ENCODE measurements at regions not wholly inside any gene's neighbourhood (a gene's known extent, or its start where the extent isn't known, plus 50 kb on each side); places are given as distances from the start of the nearest gene placed in this dataset.
"Not testable (repeated sequence)": the region's sequence is repeated elsewhere in the genome, so short reads cannot be mapped to it uniquely, and the experiment has no call there.

DNA sequence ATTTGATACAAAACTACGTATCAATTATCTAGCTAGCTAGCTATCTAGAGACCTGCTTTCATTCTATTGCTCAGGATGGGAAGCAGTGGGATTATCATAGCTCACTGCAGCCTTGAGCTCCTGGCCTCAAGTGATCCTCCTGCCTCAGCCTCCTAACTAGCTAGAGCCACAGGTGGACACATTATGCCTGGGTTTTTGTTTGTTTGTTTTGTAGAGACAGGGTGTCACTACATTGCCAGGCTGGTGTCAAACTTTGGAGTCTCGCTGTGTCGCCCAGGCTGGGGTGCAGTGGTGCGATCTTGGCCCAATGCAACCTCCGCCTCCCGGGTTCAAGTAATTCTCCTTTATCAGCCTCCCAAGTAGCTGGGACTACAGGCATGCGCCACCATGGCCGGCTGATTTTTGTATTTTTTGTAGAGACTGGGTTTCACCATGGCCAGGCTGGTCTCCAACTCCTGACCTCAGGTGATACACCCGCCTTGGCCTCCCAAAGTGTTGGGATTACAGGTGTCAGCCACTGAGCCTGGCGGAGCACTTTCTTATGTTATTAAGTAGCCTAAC lies 122.5 kb upstream of the FBXO28 start:
- in situ Hi-C loops (cut with MboI; ENCODE audit: low pct_unique_long_range_greater_than_20kb, low sequenced_read_pairs, unreplicated experiment); DNase-seq (ENCODE audit: low spot score): not testable (repeated sequence)

- in situ Hi-C loops (cut with MboI; ENCODE audit: low pct_unique_long_range_greater_than_20kb, low sequenced_read_pairs, unreplicated experiment); DNase-seq (ENCODE audit: low spot score): not testable (repeated sequence)
Measured at GRCh38 chr1:223961985-223962384, 116.2 kb upstream of the TP53BP2 start.

DNA sequence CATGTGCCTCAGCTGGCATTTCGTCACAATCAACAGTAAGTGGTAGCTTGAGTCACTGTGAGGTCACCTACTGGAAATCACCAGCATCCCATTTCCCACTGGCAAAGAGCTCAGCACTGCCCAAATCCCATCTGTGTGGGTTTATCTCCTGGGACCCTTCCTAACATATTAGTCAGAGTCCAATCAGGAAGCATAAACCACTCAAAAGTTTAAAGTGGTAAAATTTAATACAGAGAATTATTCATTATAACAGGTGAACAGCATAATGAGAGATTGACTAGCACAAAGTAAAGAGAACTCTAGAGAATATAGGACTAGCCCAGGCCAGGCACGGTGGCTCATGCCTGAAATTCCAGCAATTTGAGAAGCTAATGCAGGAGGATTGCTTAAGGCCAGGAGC lies 107.1 kb upstream of the TP53BP2 start:
- in situ Hi-C loops (cut with MboI; ENCODE audit: low pct_unique_long_range_greater_than_20kb, low sequenced_read_pairs, unreplicated experiment); DNase-seq (ENCODE audit: low spot score): not testable (repeated sequence)

GRCh38 chr1:223951551-223951950 lies 105.8 kb upstream of the TP53BP2 start:
- in situ Hi-C loops (cut with MboI; ENCODE audit: low pct_unique_long_range_greater_than_20kb, low sequenced_read_pairs, unreplicated experiment); DNase-seq (ENCODE audit: low spot score): not testable (repeated sequence)

GRCh38 chr1:223949944-223950343 lies 104.2 kb upstream of the TP53BP2 start:
- in situ Hi-C loops (cut with MboI; ENCODE audit: low pct_unique_long_range_greater_than_20kb, low sequenced_read_pairs, unreplicated experiment); DNase-seq (ENCODE audit: low spot score): not testable (repeated sequence)

DNA sequence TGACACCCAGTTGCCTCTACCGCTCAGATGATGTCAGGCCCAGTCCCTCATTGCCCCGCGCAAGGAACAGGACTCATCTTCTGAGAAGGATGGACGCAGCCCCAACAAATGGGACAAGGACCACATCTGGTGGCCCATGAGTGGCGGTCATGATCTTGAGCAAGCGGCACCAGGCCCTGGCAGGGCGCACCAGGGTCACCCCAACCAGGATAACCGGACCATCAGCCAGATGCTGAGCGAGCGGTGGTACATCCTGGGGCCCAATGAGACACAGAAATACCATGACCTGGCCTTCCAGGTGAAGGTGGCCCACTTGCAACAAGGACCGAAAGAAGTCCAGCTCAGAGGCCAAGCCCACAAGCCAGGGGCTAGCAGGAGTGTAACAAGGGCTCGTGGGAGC lies 102.3 kb upstream of the TP53BP2 start:
- peak; percentile 0 for DNase-seq (ENCODE audit: low spot score)
- in situ Hi-C loops (cut with MboI; ENCODE audit: low pct_unique_long_range_greater_than_20kb, low sequenced_read_pairs, unreplicated experiment), result not testable (repeated sequence)

GRCh38 chr1:223936592-223936991 lies 90.8 kb upstream of the TP53BP2 start:
- in situ Hi-C loops (cut with MboI; ENCODE audit: low pct_unique_long_range_greater_than_20kb, low sequenced_read_pairs, unreplicated experiment); DNase-seq (ENCODE audit: low spot score): not testable (repeated sequence)

DNA sequence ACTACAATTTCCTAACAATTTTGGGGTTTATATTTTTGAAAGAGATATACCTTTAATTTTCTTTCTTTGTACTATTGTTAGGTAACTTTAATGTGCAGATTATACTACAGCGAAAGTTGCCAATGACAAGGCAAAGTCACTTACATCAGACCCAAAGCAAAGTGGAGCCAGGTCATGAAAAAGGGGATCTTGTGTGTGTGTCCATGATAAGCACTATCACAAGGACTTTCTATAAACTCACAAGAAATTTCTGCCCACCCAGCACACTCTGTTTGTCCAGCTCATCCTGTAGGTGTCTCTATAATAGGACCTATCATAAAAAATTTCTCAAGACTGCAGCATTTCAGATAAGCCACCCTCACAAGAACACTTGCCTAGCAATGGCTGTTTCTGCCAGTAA lies 85.7 kb upstream of the TP53BP2 start:
- in situ Hi-C loops (cut with MboI; ENCODE audit: low pct_unique_long_range_greater_than_20kb, low sequenced_read_pairs, unreplicated experiment); DNase-seq (ENCODE audit: low spot score): not testable (repeated sequence)

- not testable (repeated sequence) for DNase-seq (ENCODE audit: low spot score)
- peak; percentile 20 for TF ChIP-seq CTCF (IDR thresholded peaks at IDR 0.05; ENCODE audit: extremely low read depth, insufficient read depth, missing control alignments)
Measured at GRCh38 chr1:223920805-223921204, 75.1 kb upstream of the TP53BP2 start.

GRCh38 chr1:223915476-223915875 lies 69.7 kb upstream of the TP53BP2 start:
- in situ Hi-C loops (cut with MboI; ENCODE audit: low pct_unique_long_range_greater_than_20kb, low sequenced_read_pairs, unreplicated experiment); DNase-seq (ENCODE audit: low spot score): not testable (repeated sequence)

More at GRCh38 chr1:223920805-223921204, 75.1 kb upstream of the TP53BP2 start:
- in situ Hi-C loops (cut with MboI; ENCODE audit: low pct_unique_long_range_greater_than_20kb, low sequenced_read_pairs, unreplicated experiment), result not testable (repeated sequence)

DNA sequence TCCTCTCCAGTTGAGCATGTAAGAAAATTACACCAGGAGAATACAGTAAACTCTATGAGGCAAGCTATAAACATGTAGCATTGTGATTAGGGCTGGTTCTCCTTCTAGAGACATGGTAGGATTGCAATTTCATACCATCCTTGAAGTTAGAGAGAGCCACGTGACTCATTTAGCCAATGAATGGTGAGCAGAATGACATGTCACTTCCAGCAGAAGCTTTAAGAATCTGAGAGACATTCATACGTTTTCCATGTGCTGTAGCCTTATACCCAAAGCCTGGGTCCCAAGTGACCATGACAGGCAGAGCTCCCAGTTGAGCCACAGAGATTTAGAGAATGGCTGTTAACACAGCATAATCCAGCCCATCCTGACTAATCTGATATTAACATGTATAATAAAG lies 68.0 kb upstream of the TP53BP2 start:
- in situ Hi-C loops (cut with MboI; ENCODE audit: low pct_unique_long_range_greater_than_20kb, low sequenced_read_pairs, unreplicated experiment), result not testable (repeated sequence)

DNA sequence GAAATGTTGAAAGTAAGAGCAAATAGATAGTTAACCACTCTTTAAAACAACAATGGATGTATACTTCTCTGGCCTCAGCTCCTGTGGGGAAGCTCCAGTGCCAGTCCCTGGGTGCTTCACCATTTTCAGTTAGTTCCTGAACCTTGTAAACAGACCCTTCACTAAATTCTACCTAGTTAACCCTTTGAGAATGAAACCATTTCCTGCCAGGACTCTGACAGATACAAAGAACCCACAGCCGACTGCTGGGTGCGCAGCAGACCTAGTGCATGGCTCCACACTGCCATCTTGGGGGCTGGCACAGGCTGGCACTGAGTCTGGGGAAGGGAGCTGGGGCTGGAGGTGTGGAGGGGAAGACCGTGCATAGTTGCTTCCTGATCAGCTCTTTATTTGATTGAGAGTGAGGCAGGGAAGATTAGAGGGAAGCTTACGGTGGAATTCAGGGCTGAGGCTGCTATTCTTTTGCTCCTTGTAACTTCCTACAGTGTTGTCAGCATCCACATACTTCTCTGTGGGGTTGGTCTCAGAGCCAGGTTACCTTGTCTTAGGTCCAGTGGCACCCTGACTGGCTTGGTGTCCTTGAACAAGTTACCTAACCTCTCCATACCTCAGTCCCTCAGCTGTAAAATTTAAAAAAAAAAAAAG lies 62.3 kb upstream of the TP53BP2 start:
- in situ Hi-C loops (cut with MboI; ENCODE audit: low pct_unique_long_range_greater_than_20kb, low sequenced_read_pairs, unreplicated experiment), result not testable (repeated sequence)

More for the DNA sequence above, 68.0 kb upstream of the TP53BP2 start:
- not testable (repeated sequence) for DNase-seq (ENCODE audit: low spot score)

DNA sequence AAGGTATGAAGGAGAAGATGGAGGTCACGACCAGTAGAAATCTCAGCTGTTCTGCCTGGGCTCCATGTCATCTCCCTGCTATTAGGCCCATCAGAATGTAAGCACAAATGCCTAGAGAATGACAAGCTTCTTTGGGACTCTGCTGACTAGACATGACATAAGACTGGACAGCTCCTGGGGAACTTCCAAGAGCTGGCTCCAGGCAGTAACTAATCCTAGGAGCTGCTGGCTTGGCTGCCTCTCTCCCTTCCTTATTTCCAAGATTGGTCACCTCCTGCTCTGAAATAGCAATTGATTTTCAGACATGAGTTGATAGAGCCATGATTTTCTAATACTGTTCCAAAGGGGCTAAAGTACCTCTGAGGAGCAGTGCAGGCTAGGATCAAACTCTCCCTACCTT lies 57.5 kb upstream of the TP53BP2 start:
- DNase-seq (ENCODE audit: low spot score); in situ Hi-C loops (cut with MboI; ENCODE audit: low pct_unique_long_range_greater_than_20kb, low sequenced_read_pairs, unreplicated experiment): not testable (repeated sequence)

More for the DNA sequence above, 62.3 kb upstream of the TP53BP2 start:
- DNase-seq (ENCODE audit: low spot score), result not testable (repeated sequence)

- in situ Hi-C loops (cut with MboI; ENCODE audit: low pct_unique_long_range_greater_than_20kb, low sequenced_read_pairs, unreplicated experiment); DNase-seq (ENCODE audit: low spot score): not testable (repeated sequence)
Measured at GRCh38 chr1:223899775-223900174, 54.0 kb upstream of the TP53BP2 start.

- DNase-seq (ENCODE audit: low spot score); in situ Hi-C loops (cut with MboI; ENCODE audit: low pct_unique_long_range_greater_than_20kb, low sequenced_read_pairs, unreplicated experiment): not testable (repeated sequence)
Measured at GRCh38 chr1:223897097-223897496, 51.4 kb upstream of the TP53BP2 start.

GRCh38 chr1:223895950-223896349 lies 50.2 kb upstream of the TP53BP2 start:
- DNase-seq (ENCODE audit: low spot score); in situ Hi-C loops (cut with MboI; ENCODE audit: low pct_unique_long_range_greater_than_20kb, low sequenced_read_pairs, unreplicated experiment): not testable (repeated sequence)
